ENCODE measurements at regions not wholly inside any gene's neighbourhood (a gene's known extent, or its start where the extent isn't known, plus 50 kb on each side); places are given as distances from the start of the nearest gene placed in this dataset.

DNA sequence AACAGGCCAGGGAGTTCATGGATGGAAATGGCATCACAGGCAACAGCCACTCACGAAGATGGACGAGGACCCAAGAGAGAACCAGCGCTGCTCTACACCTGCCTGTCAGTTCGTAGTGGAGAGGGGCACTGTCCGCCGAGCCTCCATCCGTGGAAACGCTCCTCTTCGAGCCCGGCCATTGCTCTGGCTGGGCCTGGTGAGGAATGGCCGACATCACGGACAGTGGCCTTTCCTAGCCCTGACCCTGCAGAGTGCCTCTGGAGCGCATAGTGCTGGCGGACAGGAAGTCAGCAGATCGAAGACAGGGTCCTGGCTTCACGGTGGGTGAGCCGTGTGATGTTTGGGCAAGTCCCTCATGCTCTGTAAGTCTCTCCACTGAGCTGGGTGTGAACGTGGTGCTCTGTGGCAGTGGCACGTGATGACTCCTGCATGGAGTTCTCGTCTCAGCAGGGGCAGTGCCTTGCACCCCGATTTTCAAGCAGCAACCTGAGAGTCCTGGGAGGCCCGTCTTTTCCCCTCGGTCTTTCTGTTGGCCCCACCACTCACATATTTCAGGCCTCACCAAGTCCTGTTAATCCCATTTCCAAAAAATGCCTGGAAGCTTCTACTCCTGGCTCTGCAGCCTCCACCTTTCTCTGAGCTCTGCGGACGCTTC lies 214.4 kb downstream of the ERMARD start:
- DNase-seq (ENCODE audit: insufficient read length, low spot score) (no peak), FAIRE-seq (no peak)
- TF ChIP-seq, protein P1, sequence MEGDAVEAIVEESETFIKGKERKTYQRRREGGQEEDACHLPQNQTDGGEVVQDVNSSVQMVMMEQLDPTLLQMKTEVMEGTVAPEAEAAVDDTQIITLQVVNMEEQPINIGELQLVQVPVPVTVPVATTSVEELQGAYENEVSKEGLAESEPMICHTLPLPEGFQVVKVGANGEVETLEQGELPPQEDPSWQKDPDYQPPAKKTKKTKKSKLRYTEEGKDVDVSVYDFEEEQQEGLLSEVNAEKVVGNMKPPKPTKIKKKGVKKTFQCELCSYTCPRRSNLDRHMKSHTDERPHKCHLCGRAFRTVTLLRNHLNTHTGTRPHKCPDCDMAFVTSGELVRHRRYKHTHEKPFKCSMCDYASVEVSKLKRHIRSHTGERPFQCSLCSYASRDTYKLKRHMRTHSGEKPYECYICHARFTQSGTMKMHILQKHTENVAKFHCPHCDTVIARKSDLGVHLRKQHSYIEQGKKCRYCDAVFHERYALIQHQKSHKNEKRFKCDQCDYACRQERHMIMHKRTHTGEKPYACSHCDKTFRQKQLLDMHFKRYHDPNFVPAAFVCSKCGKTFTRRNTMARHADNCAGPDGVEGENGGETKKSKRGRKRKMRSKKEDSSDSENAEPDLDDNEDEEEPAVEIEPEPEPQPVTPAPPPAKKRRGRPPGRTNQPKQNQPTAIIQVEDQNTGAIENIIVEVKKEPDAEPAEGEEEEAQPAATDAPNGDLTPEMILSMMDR (IDR thresholded peaks at IDR 0.05; ENCODE audit: insufficient read depth, missing control alignments) = no peak

DNA sequence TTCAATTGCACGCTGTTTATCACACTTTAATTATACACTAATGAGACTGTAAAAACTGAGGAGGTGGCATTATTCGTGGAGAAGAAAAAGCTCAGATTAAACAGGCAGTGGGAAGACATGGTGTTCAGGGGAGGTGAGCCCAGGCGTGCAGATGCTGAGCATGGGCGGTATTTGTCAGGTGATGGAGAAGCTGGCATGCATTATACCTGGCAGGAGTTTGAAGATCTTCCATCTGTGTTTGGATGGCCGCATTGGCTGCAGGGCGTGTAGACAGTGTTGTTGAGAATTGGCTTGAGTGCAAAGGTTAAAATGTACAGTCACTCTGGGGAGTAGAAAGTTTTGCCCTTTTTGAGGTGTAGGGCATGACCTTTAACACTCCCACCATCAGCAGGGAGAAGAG lies 213.8 kb downstream of the ERMARD start:
- FAIRE-seq (no peak), DNase-seq (ENCODE audit: insufficient read length, low spot score) (no peak)
- TF ChIP-seq, protein P1 (IDR thresholded peaks at IDR 0.05; ENCODE audit: insufficient read depth, missing control alignments) = no peak

DNA sequence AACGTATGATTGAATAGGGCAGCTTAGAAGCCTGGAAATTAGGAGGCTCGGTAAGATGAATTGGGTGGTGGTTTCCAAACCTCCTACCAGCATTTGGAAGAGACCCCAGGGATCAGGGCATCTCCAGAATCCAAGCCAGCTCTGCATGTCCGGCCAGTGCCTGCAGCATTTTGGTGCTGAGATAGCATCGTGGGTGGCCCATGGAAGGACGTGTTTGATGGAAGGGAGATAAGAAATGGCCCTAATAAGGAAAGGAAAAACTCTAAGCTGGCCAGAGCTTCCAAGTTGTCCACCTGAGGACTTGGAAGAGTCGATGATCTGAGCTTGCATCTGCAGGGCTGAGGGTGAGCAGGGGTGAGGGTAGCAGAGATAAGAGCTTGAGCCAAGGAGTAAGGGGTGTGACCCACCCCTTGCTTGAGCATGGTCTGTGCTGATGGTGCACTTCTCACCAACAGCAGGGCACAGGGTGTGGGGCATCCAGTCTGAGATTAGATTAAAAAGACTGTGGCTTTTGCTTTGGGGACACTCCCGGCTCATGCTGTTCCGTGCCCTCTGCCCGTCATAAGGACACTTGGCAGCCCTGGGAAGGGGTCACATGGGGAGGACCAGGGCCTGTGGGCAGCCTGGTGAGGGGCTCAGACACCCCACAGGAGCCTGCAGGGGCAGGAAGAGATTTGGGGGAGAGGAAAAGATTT lies 213.2 kb downstream of the ERMARD start:
- DNase-seq (ENCODE audit: insufficient read length, low spot score) = no peak
- TF ChIP-seq, protein P1 (IDR thresholded peaks at IDR 0.05; ENCODE audit: insufficient read depth, missing control alignments) = no peak
- FAIRE-seq = no peak

DNA sequence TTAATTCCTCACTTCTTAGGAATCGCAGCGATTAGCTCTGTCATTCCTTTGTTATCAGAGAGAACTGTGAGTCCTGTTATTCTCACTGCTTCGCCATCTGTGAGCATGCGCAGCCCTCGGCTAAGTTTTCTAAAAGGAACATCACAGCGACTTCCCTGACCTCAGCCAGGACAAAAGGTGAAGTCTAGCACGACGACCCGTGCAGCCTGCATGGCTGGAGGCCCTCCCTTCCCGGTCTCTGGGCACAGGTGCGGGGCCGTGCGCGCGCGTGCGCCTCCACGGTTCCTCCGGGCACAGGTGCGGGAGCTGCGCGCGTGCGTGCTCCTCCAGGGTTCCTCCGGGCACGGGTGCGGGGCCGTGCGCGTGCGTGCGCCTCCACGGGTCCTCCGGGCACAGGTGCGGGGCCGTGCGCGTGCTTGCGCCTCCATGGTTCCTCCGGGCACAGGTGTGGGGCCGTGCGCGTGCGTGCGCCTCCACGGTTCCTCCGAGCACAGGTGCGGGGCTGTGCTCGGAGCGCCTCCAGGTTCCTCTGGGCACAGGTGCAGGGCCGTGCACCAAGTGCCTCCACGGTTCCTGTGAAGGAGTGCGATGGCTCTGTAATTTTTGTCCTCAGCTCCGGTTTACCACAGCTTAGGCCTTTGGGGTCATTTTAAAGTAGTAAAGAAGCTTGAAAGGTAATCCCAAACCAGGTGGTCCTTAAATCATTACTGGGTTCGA lies 212.3 kb downstream of the ERMARD start:
- no peak for DNase-seq (ENCODE audit: insufficient read length, low spot score)
- TF ChIP-seq, protein P1 (IDR thresholded peaks at IDR 0.05; ENCODE audit: insufficient read depth, missing control alignments) = no peak
- no peak for FAIRE-seq

DNA sequence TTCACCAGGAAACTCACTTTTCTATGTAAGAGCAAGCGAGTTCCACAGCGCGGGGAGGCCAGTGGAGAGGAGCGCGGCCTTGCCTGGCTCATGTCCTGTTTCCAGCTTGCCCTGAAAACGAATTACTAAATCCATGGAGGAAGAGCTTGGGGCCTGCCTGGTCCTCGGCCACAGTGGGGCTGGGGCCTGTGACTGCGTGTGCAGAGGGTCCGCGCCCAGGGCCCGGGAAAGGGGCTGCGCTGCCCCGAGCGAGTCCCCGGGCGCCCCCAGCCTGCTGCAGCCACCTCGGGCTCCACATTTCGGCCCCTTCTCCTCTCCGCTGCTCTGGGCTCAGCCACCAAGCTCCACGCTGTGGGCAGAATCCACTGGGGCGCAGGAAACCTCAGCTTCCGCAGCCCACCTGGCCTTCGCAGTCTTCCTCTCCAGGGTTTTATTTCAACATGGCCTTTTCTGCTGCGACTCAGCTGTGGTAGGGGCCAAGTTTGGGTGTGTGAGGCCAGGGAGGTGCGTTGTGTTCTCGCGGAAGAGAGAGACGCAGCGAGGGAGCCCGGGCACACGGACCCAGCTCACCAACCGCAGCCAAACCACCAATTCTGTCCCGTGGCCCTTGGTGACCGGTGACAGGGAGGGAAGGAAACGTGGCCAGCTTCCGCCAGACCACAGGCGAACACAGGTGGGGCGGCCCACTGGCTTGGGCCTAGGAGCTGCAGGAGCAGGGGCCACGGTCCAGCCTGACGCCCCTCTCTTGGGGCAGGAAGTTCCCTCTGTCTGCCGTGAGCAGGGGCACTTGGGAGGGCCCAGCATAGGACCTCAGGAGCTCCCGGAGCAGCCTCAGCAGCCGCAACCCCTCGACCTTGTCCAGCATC lies 211.4 kb downstream of the ERMARD start:
- TF ChIP-seq, protein P1 (IDR thresholded peaks at IDR 0.05; ENCODE audit: insufficient read depth, missing control alignments) = no peak
- DNase-seq (ENCODE audit: insufficient read length, low spot score) = no peak
- FAIRE-seq = no peak

DNA sequence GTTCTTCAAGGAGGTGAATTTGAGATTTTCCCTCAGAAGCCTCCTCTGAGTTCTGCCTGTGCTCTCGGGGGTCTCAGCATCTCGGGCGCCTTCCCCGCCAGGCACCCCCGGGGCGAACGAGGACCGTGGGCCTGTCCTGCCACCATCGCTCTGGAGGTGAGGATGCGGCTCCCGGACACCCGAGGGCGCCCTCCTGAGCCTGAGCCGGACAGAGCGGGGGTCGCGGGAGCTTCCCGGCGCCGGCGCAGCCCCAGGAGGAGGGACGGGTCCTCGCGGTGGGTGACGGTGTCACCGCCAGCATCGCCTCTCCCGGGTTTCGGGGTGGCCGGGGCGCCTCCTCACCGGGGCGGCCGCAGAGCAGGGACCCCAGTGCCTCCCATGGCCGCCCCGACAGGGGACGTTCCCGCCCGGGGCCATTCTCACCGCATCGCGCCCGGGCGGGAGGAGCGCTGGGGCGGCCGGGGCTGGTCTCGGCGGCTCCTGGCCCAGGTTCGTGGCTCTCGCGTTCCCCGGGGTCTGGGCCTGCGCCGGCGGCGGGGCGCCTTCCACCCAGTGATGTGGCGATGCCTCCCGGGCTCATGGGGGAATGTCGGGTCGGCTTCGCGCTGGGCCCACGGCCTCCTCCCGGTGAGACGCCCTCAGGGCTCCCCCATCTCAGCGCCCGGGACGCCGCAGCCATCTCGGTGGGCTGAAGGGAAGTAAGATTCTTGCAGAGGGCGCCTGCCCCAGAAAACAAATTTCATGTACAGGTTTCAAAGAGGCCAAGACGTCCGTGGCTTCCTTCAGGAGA lies 210.5 kb downstream of the ERMARD start:
- DNase-seq (ENCODE audit: insufficient read length, low spot score) (no peak), FAIRE-seq (no peak)
- TF ChIP-seq, protein P1 (IDR thresholded peaks at IDR 0.05; ENCODE audit: insufficient read depth, missing control alignments) = no peak
